B cell (primary cell): ENCODE measurements at regions not wholly inside any gene's neighbourhood (a gene's known extent, or its start where the extent isn't known, plus 50 kb on each side); places are given as distances from the start of the nearest gene placed in this dataset.

Experiments used
- ATAC-seq: fragments of 200-7000 bp; cut with Tn5 transposase; one replicate; pipeline ENCODE4 v1.10.0; 2021; ENCODE audit warnings: low read depth, mild to moderate bottlenecking, moderate number of reproducible peaks, moderate library complexity
- CTCF ChIA-PET: fragments of 350-600 bp; sonication (Branson Sonifier 250); formaldehyde crosslinking; loops from one replicate; lab custom pipeline; 2021; ENCODE audit warnings: antibody characterized with exemption, inconsistent platforms; lab: Charles Lee
- POLR2A ChIA-PET: fragments of 350-600 bp; sonication (Branson Sonifier 250); formaldehyde crosslinking; loops from one replicate; lab custom pipeline; 2021; ENCODE audit warnings: antibody characterized with exemption; lab: Charles Lee
- DNase-seq: peaks from one replicate; pipeline ENCODE4 v3.0.0; 2013
- H2AFZ ChIP-seq: 2 replicates; pipeline ENCODE4 v1.6.1; 2012; ENCODE audit warnings: mild to moderate bottlenecking, low read depth, low read length; ENCODE audit not compliant: insufficient read depth, poor library complexity, severe bottlenecking
- H3K27ac ChIP-seq, 2 donors: 1 replicate in 1 of 2; 2 replicates in 1 of 2; pipeline ENCODE4 v1.5.1; 2012 to 2013; ENCODE audit warnings: low read length in 2 of 2, mild to moderate bottlenecking in 2 of 2, moderate library complexity in 1 of 2
- H3K27me3 ChIP-seq, 4 experiments: fragments of 200-600 bp in 1 of 4; sonication (generic) in 1 of 4; replicated peaks in 1 of 4; 1 replicate in 2 of 4; 2 replicates in 2 of 4; pipeline versions ENCODE4 v1.6.1 to v1.7.0; 2013 to 2016; ENCODE audit warnings: low read length in 3 of 4, mild to moderate bottlenecking in 2 of 4, mixed read lengths in 1 of 4, moderate library complexity in 1 of 4; ENCODE audit not compliant: insufficient read depth in 4 of 4, control insufficient read depth in 3 of 4; ENCODE audit errors: control extremely low read depth in 1 of 4
- H3K36me3 ChIP-seq, 2 experiments: replicated peaks in 1 of 2; 1 replicate in 1 of 2; 2 replicates in 1 of 2; pipeline versions ENCODE4 v1.6.1 to v1.7.1; 2013; ENCODE audit warnings: low read length in 1 of 2; ENCODE audit not compliant: insufficient read depth in 2 of 2, control insufficient read depth in 1 of 2; ENCODE audit errors: control extremely low read depth in 1 of 2, extremely low read depth in 1 of 2
- H3K4me1 ChIP-seq, 2 donors: fragments of 200-600 bp in 1 of 2; sonication (generic) in 1 of 2; 1 replicate in 1 of 2; 2 replicates in 1 of 2; pipeline versions ENCODE4 v1.5.1 to v1.6.1; 2013 to 2017; ENCODE audit warnings: low read length in 2 of 2; ENCODE audit not compliant: control insufficient read depth in 2 of 2, insufficient read depth in 2 of 2
- H3K4me2 ChIP-seq: replicated peaks from 2 replicates; pipeline ENCODE3; 2012; ENCODE audit warnings: mild to moderate bottlenecking, low read depth, low read length; ENCODE audit not compliant: poor library complexity, severe bottlenecking
- H3K4me3 ChIP-seq, 5 experiments: fragments of 200-600 bp in 1 of 5; sonication (generic) in 1 of 5; 1 replicate in 3 of 5; 2 replicates in 2 of 5; pipeline versions ENCODE4 v1.5.1 to v1.7.0; 2011 to 2016; ENCODE audit warnings: low read length in 4 of 5, mild to moderate bottlenecking in 4 of 5, low read depth in 2 of 5, control low read depth in 1 of 5, moderate library complexity in 1 of 5; ENCODE audit not compliant: insufficient read depth in 1 of 5; ENCODE audit errors: control extremely low read depth in 1 of 5, extremely low read depth in 1 of 5
- H3K79me2 ChIP-seq: fragments of 200-600 bp; sonication (generic); one replicate; pipeline ENCODE4 v1.6.0; 2016; ENCODE audit warnings: low read length; ENCODE audit not compliant: control insufficient read depth, insufficient read depth
- H3K9ac ChIP-seq: fragments of 200-600 bp; sonication (generic); 2 replicates; pipeline ENCODE4 v1.6.1; 2017; ENCODE audit warnings: mild to moderate bottlenecking, low read length, moderate library complexity
- H3K9me3 ChIP-seq, 3 donors: one replicate each; pipeline versions ENCODE4 v1.6.1 to v1.7.1; 2013; ENCODE audit warnings: low read length in 2 of 3; ENCODE audit not compliant: control insufficient read depth in 2 of 3, insufficient read depth in 1 of 3; ENCODE audit errors: control extremely low read depth in 1 of 3
- H4K20me1 ChIP-seq: 2 replicates; pipeline ENCODE4 v1.6.0; 2012; ENCODE audit warnings: mild to moderate bottlenecking, low read length; ENCODE audit not compliant: insufficient read depth, control insufficient read depth, poor library complexity, severe bottlenecking
- H3K27ac Mint-ChIP-seq: one replicate; pipeline ENCODE4 v1.8.0; 2021; ENCODE audit warnings: mixed read lengths
- H3K27me3 Mint-ChIP-seq: one replicate; pipeline ENCODE4 v1.8.0; 2021; ENCODE audit warnings: mixed read lengths
- H3K4me1 Mint-ChIP-seq: one replicate; pipeline ENCODE4 v1.8.0; 2021; ENCODE audit warnings: mixed read lengths
- H3K4me3 Mint-ChIP-seq: one replicate; pipeline ENCODE4 v1.8.0; 2021; ENCODE audit warnings: mixed read lengths
- H3K9me3 Mint-ChIP-seq: one replicate; pipeline ENCODE4 v1.8.0; 2022; ENCODE audit warnings: mixed read lengths; ENCODE audit not compliant: insufficient read depth
- EZH2 ChIP-seq: IDR thresholded peaks from 2 replicates; pipeline ENCODE4 v1.6.1; 2012; ENCODE audit warnings: borderline replicate concordance, low read depth, mild to moderate bottlenecking, moderate library complexity, low read length; ENCODE audit not compliant: insufficient read depth, poor library complexity, severe bottlenecking
- WGBS: methylation state at CpG from one replicate; pipeline ENCODE4 v1.1.5; 2013; ENCODE audit warnings: missing lambda C conversion rate; ENCODE audit not compliant: insufficient coverage; 5-methylcytosine and 5-hydroxymethylcytosine counted together
- intact Hi-C: fragments of 100-400 bp; cut with micrococcal nuclease; formaldehyde crosslinking; loops from one replicate; pipeline ENCODE4 v1.10.0; 2022
- TF ChIP-seq, protein P1 (sequence below): fragments of 200-600 bp; IDR thresholded peaks from one replicate; pipeline ENCODE4 v1.8.0; 2022; ENCODE audit warnings: antibody characterized with exemption, mild to moderate bottlenecking

DNA sequence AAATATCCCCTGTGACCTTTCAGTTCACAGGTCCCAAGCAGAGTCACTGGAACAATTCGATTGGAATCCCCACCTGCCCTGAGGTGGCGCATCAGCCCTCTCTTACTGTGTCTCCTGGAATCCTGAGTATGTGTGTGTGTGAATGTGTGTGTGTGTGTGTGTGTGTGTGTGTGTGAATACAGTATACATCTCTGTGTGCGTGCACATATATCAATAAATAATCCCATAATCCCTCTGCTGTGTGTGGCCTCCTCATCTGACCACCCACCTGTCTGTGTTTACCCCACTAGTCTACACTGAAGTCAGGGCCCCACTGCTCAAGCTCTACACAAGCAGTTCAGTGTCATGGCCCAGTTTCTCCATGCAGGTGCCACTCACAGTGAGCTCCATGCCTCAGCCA, 187.4 kb downstream of the ERCC6L2 start:
- Histone ChIP-seq H3K36me3 (no peaks in the 10 kb centered on the region), H4K20me1 (no peaks in the 10 kb centered on the region), H3K4me1 (no peaks in the 10 kb centered on the region), H3K27ac (no peak overlapping the region), H3K79me2 (no peaks in the 10 kb centered on the region), H3K4me3 (no peak overlapping the region), H3K27me3 (no peaks in the 10 kb centered on the region), H3K4me2 (no peak overlapping the region), H2AFZ (no peak overlapping the region), H3K9ac (no peak overlapping the region), H3K9me3 (no peaks in the 10 kb centered on the region)
- CTCF ChIA-PET, result no interaction called here
- DNase-seq (no peak), ATAC-seq (no peak)
- no peak overlapping the region for H3K4me3 Mint-ChIP-seq
- peaks cover 2% of the 10 kb centered on the region for H3K9me3 Mint-ChIP-seq
- no peak overlapping the region for H3K27ac Mint-ChIP-seq
- TF ChIP-seq, protein P1, sequence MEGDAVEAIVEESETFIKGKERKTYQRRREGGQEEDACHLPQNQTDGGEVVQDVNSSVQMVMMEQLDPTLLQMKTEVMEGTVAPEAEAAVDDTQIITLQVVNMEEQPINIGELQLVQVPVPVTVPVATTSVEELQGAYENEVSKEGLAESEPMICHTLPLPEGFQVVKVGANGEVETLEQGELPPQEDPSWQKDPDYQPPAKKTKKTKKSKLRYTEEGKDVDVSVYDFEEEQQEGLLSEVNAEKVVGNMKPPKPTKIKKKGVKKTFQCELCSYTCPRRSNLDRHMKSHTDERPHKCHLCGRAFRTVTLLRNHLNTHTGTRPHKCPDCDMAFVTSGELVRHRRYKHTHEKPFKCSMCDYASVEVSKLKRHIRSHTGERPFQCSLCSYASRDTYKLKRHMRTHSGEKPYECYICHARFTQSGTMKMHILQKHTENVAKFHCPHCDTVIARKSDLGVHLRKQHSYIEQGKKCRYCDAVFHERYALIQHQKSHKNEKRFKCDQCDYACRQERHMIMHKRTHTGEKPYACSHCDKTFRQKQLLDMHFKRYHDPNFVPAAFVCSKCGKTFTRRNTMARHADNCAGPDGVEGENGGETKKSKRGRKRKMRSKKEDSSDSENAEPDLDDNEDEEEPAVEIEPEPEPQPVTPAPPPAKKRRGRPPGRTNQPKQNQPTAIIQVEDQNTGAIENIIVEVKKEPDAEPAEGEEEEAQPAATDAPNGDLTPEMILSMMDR, result no peak
- TF ChIP-seq EZH2, result no peak
- intact Hi-C loops, result no loop called here
- WGBS, result 100% methylated on average over 1 of the region's 3 CpGs
- H3K27me3 Mint-ChIP-seq, result peaks cover 13% of the 10 kb centered on the region
- H3K4me1 Mint-ChIP-seq, result no peaks in the 10 kb centered on the region
- POLR2A ChIA-PET, result no interaction called here

- H3K9me3 Mint-ChIP-seq, result peaks cover 2% of the 10 kb centered on the region
- no peak overlapping the region for H3K27ac ChIP-seq
- no peak overlapping the region for H3K4me2 ChIP-seq
- DNase-seq (no peak), ATAC-seq (no peak)
- CTCF ChIA-PET, result no interaction called here
- H3K27me3 ChIP-seq, result no peaks in the 10 kb centered on the region
- H3K9me3 ChIP-seq, result peaks cover 0 to 4% (median 0%) of the 10 kb centered on the region in 3 donors
- H3K4me3 Mint-ChIP-seq, result no peak overlapping the region
- intact Hi-C loops, result no loop called here
- no peaks in the 10 kb centered on the region for H3K36me3 ChIP-seq
- no peaks in the 10 kb centered on the region for H4K20me1 ChIP-seq
- no peaks in the 10 kb centered on the region for H3K4me1 ChIP-seq
- H3K9ac ChIP-seq, result no peak overlapping the region
- no peak overlapping the region for H3K27ac Mint-ChIP-seq
- no peaks in the 10 kb centered on the region for H3K79me2 ChIP-seq
- TF ChIP-seq EZH2, result no peak
- TF ChIP-seq, protein P1, result no peak
- no peaks in the 10 kb centered on the region for H3K4me1 Mint-ChIP-seq
- 83% methylated on average over 2 of the region's 4 CpGs for WGBS
- H3K4me3 ChIP-seq, result no peak overlapping the region
- H3K27me3 Mint-ChIP-seq, result peaks cover 13% of the 10 kb centered on the region
- POLR2A ChIA-PET, result no interaction called here
- no peak overlapping the region for H2AFZ ChIP-seq
Measured at GRCh38 chr9:96062031-96062430, 186.5 kb downstream of the ERCC6L2 start.
